ENCODE measurements at regions not wholly inside any gene's neighbourhood (a gene's known extent, or its start where the extent isn't known, plus 50 kb on each side); places are given as distances from the start of the nearest gene placed in this dataset.
A peak's percentile ranks its signal among the peaks of the same experiment; 100 is the strongest.
"Not testable (repeated sequence)": the region's sequence is repeated elsewhere in the genome, so short reads cannot be mapped to it uniquely, and the experiment has no call there.

DNA sequence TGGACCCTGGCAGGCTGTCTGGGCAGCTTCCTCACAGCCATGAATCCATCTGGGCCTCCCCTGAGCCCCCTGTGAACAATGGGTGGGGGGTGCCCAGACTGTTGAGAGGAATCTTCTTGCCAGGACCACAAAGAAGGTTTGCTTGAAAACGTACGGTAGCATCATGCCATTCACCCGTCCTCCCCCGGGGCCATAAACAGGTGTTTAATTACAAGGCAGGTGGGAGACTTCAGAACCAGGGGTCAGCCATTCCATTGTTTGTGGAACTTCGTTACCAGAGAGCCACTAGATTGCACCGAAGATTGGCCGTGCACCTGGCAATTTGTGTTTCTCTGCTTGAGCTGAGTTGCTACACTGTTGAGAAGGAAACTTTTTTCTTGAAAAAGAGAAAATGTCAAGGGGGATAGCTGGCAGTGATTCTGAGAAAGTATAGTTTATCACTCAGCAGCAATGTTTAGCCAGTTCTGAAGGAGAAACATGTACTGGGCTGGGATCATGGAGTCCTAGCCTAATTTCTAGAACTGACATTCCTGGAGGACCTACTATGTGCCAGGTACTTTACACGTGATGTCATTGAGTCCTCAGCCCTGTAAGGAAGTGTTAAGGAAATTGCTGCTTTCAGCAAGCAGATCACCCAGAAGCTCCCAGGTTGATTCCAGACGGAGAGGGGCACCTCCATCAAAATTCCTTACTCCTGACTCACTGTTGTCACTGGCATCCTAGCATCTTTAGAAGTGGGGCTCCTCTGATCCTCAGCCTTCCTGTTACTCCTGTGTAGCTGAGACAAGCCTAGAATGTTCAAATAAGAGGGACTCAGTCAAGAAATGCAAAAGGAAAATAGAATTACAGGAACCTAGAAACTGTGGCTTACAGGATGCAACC is 103.8 kb upstream of the UBE2E1 start:
- DNase-seq: no peak
- intact Hi-C loops (cut with DNase I): no loop called here

GRCh38 chr3:23704298-23704697 is 101.5 kb upstream of the UBE2E1 start:
- no peak for DNase-seq

DNA sequence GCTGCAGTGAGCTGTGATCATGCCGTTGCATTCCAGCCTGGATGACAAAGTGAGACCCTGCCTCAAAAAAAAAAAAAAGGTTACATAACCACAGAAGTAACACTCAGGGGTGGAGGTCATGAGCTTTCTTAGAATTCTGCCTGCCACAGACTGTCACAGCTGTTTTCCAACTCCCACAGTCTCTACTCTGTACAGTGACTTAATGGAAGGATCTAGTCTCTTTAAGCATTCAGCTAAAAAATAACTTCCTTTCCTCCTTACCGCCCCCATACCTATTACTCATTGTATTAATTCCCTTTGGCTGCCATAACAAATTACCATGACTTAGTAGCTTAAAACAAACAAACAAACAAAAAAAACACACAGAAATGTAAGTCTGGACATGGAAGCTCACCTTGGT is 99.6 kb upstream of the UBE2E1 start:
- no peak for DNase-seq
- intact Hi-C loops (cut with DNase I): no loop called here

More at GRCh38 chr3:23704298-23704697, 101.5 kb upstream of the UBE2E1 start:
- intact Hi-C loops (cut with DNase I): no loop called here

DNA sequence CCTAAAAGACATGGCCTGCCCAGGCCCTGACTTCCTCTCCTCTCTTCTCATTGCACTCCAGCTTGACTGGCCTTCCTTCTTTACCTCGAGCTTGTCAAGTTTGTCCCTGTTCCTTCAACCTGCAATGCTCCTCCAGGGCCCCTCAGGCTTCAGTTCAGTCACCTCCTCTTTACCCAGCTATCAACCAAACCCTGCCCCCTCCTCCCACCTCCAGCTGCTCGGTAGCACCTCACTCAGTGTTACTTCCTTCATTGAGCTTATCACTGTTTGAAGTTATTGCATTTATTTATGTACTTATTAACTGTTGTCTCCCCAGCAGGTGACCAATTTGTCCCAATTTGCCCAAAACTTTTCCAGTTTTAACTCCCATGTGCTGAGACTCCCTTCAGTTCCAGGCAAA is 95.8 kb upstream of the UBE2E1 start:
- DNase-seq: no peak
- intact Hi-C loops (cut with DNase I): no loop called here

DNA sequence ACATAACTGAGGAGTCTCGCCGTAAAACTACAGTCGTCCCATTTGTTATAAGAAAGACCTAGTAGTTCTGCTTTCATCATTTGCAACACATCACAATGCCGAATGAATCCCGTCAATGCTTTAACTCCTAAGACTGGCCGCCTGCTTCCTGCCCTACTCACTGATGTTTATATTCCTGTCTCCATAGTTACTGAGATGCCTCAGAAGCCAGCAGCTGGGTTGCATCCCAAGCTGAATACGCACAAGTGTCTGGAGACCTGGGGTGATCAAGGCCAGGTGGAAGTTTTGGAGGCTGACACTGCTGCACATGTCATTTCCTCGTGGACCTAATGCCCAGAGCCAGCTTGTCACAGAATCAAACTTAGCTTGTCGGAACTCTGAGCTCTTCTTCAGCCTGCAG is 95.2 kb upstream of the UBE2E1 start:
- intact Hi-C loops (cut with DNase I): no loop called here
- DNase-seq: no peak

- intact Hi-C loops (cut with DNase I): no loop called here
- DNase-seq: no peak
These were observed 93.8 kb upstream of the UBE2E1 start for GRCh38 chr3:23711916-23712494.

GRCh38 chr3:23712656-23713559 is 92.8 kb upstream of the UBE2E1 start:
- intact Hi-C loops (cut with DNase I): no loop called here
- DNase-seq: peak in 7 of 10 donors; percentile 18 to 89 (median 23)

DNA sequence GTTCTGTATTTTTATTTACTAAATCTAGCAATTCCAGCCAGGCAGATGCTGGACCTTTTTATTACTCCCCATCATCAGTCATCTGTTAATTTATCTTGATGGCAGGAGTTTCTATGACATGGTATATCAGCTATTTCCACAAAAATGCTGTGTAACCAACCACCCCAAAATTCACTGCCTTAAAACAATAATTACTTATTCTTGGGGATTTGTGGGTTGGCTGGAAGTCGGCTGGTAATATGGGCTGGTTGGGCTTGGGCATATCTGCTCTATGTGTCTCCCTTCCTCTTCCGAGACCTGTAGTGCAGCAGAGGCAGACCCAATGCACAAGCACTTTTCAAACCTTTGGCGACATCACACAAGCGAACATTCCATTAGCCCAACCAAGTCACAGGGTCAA is 92.1 kb upstream of the UBE2E1 start:
- intact Hi-C loops (cut with DNase I): no loop called here
- no peak for DNase-seq

DNA sequence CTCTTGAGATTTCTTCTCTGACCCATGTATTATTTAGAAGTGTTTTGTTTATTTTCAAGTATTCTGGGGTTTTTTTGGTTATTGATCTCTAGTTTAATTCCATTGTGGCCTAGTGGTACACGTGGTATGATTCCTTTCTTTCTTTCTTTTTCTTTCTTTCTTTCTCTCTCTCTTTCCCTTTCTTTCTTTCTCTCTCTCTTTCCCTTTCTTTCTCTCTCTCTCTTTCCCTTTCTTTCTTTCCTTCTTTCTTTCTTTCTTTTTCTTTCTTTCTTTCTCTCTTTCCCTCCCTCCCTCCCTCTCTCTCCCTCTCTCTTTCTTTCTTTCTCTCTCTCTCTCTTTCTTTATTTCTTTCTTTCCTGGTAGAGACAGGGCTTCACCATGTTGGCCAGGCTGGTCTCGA is 85.7 kb upstream of the UBE2E1 start:
- intact Hi-C loops (cut with DNase I): no loop called here
- no peak for DNase-seq

DNA sequence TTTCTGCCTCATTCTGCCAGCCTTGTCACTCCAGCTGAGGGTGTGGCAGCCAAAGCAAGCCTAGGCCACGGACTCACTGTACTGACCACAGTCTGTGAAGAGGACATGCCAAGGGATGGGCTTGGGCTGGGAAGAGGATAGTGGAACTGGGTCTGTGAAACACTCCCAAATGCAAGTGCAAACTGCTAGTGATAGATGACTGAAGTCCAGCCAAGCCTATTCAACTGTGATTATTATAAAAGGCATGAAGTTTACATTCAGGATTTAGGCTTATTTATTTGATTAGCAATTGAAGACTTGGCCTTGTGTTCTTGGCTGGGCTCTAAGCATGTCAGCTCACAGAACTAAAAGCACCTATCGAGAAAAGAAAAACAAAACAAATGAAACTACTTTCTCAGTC is 84.9 kb upstream of the UBE2E1 start:
- intact Hi-C loops (cut with DNase I): no loop called here
- DNase-seq: no peak

- no peak for DNase-seq
- intact Hi-C loops (cut with DNase I): no loop called here
These were observed 82.6 kb upstream of the UBE2E1 start for GRCh38 chr3:23723141-23723540.

- no peak for DNase-seq
- intact Hi-C loops (cut with DNase I): no loop called here
These were observed 81.8 kb upstream of the UBE2E1 start for GRCh38 chr3:23723930-23724329.

GRCh38 chr3:23726811-23727548 is 78.8 kb upstream of the UBE2E1 start:
- DNase-seq: no peak
- intact Hi-C loops (cut with DNase I): no loop called here

DNA sequence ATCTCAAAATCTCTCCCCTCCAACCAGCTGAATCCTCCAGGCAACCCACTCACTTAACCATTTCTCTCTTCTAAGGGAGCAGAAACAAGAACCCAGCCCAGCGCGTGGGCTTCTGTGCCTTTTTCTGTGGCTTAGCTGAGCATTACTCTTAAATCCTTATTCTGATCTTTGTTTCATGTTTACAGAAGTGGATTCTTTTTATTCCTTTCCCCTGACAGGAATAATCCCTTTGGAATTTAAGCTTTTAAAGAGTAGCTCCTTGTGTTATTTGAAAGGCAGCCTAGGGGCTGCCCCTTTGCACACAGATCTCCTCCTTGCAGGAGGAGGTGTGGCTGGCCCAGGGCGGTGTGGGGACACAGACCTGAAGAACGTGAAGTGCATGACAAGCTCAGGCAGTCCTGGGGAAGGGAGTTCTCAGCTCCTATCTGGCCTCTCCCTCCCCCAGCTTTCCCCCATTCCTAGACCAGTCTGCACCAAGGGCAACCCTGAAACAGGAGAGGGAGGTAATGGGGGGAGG is 77.1 kb upstream of the UBE2E1 start:
- intact Hi-C loops (cut with DNase I): no loop called here
- no peak for DNase-seq

DNA sequence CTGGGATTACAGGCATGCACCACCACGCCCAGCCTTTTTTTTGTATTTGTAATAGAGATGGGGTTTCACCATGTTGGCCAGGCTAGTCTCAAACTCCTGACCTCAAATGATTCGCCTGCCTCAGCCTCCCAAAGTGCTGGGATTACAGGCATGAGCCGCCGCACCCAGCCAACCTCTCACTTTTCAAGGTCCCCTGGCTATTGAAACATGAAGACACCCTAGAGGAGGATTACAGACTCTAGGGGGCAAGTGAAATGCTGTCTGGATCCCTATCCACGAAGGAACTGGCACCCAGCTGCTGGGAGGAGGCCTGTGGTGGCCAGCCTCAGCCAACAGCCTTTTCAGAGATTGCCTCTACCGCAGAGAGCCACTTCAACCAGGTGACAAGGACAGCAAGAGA is 76.4 kb upstream of the UBE2E1 start:
- intact Hi-C loops (cut with DNase I); DNase-seq: not testable (repeated sequence)

GRCh38 chr3:23734481-23734880 is 71.3 kb upstream of the UBE2E1 start:
- intact Hi-C loops (cut with DNase I): no loop called here
- DNase-seq: no peak

GRCh38 chr3:23735062-23735461 is 70.7 kb upstream of the UBE2E1 start:
- DNase-seq: no peak
- intact Hi-C loops (cut with DNase I): no loop called here

GRCh38 chr3:23735535-23736326 is 70.0 kb upstream of the UBE2E1 start:
- intact Hi-C loops (cut with DNase I): no loop called here
- no peak for DNase-seq

- intact Hi-C loops (cut with DNase I): no loop called here
- DNase-seq: no peak
These were observed 66.8 kb upstream of the UBE2E1 start for GRCh38 chr3:23738944-23739343.
